ENCODE measurements at regions not wholly inside any gene's neighbourhood (a gene's known extent, or its start where the extent isn't known, plus 50 kb on each side); places are given as distances from the start of the nearest gene placed in this dataset.

GRCh38 chr12:65759735-65760134, 64.5 kb upstream of the HMGA2 start:
- no peak for TF ChIP-seq CTCF (IDR thresholded peaks at IDR 0.05)
- TF ChIP-seq POLR2A (IDR thresholded peaks at IDR 0.05): no peak

Measured in body of pancreas (tissue), 4 donors.